NCI-H2196 (cell line): ENCODE measurements at regions not wholly inside any gene's neighbourhood (a gene's known extent, or its start where the extent isn't known, plus 50 kb on each side); places are given as distances from the start of the nearest gene placed in this dataset.

Experiments
- DNase-seq: peaks from one replicate; lab custom pipeline; 2025; ENCODE audit not compliant: unreplicated experiment; lab: John Stamatoyannopoulos, UW

- no peak for DNase-seq
These were observed 346.9 kb downstream of the FOXL1 start for GRCh38 chr16:86925067-86925791.

GRCh38 chr16:86926181-86927094 is 348.1 kb downstream of the FOXL1 start:
- no peak for DNase-seq

- no peak for DNase-seq
These were observed 349.4 kb downstream of the FOXL1 start for GRCh38 chr16:86927699-86928098.

- DNase-seq, result no peak
These were observed 350.2 kb downstream of the FOXL1 start for GRCh38 chr16:86928523-86929011.

GRCh38 chr16:86929057-86929871 is 350.9 kb downstream of the FOXL1 start:
- no peak for DNase-seq

- no peak for DNase-seq
These were observed 351.7 kb downstream of the FOXL1 start for GRCh38 chr16:86930001-86930400.

GRCh38 chr16:86930663-86931373 is 352.5 kb downstream of the FOXL1 start:
- no peak for DNase-seq

- DNase-seq, result no peak
These were observed 353.1 kb downstream of the FOXL1 start for GRCh38 chr16:86931410-86931941.

GRCh38 chr16:86932130-86932982 is 354.0 kb downstream of the FOXL1 start:
- no peak for DNase-seq

- DNase-seq, result no peak
These were observed 356.4 kb downstream of the FOXL1 start for GRCh38 chr16:86934581-86935375.

GRCh38 chr16:86939609-86940008 is 361.3 kb downstream of the FOXL1 start:
- DNase-seq, result no peak

GRCh38 chr16:86941731-86942130 is 363.4 kb downstream of the FOXL1 start:
- no peak for DNase-seq

- no peak for DNase-seq
These were observed 364.1 kb downstream of the FOXL1 start for GRCh38 chr16:86942151-86943051.

- DNase-seq, result no peak
These were observed 367.0 kb downstream of the FOXL1 start for GRCh38 chr16:86945166-86945900.

- DNase-seq, result no peak
These were observed 368.0 kb downstream of the FOXL1 start for GRCh38 chr16:86946396-86946795.

GRCh38 chr16:86946981-86947380 is 368.6 kb downstream of the FOXL1 start:
- DNase-seq, result no peak

GRCh38 chr16:86948046-86948445 is 369.1 kb downstream of the C16orf95 start:
- no peak for DNase-seq
